Neuronal stem cell (in vitro differentiated cells): ENCODE measurements at regions not wholly inside any gene's neighbourhood (a gene's known extent, or its start where the extent isn't known, plus 50 kb on each side); places are given as distances from the start of the nearest gene placed in this dataset.

ENCODE experiments used
- DNase-seq: peaks from one replicate; pipeline ENCODE4 v3.0.0-alpha.2; 2013; ENCODE audit warnings: low spot score
- H2AFZ ChIP-seq: one replicate; pipeline ENCODE4 v1.6.1; 2013; ENCODE audit warnings: mild to moderate bottlenecking, low read length, inconsistent platforms
- H2AK5ac ChIP-seq: 2 replicates; pipeline ENCODE4 v1.6.1; 2013; ENCODE audit warnings: low read depth, mild to moderate bottlenecking, inconsistent platforms, low read length, moderate library complexity, mixed read lengths
- H2BK120ac ChIP-seq: 2 replicates; pipeline ENCODE4 v1.6.1; 2013; ENCODE audit warnings: low read depth, mild to moderate bottlenecking, inconsistent platforms, low read length, moderate library complexity, mixed read lengths
- H2BK12ac ChIP-seq: one replicate; pipeline ENCODE4 v1.6.1; 2013; ENCODE audit warnings: low read length, inconsistent platforms
- H2BK15ac ChIP-seq: 2 replicates; pipeline ENCODE4 v1.6.1; 2013; ENCODE audit warnings: mild to moderate bottlenecking, low read length, inconsistent platforms, mixed read lengths
- H2BK5ac ChIP-seq: one replicate; pipeline ENCODE4 v1.6.1; 2013; ENCODE audit warnings: inconsistent platforms, mild to moderate bottlenecking, low read length, moderate library complexity
- H3K14ac ChIP-seq: one replicate; pipeline ENCODE4 v1.6.1; 2013; ENCODE audit warnings: low read length, inconsistent platforms
- H3K18ac ChIP-seq: 2 replicates; pipeline ENCODE4 v1.6.1; 2013; ENCODE audit warnings: low read length, inconsistent platforms
- H3K23ac ChIP-seq: 2 replicates; pipeline ENCODE4 v1.6.1; 2013; ENCODE audit warnings: low read depth, mild to moderate bottlenecking, mixed read lengths, low read length, inconsistent platforms; ENCODE audit not compliant: poor library complexity
- H3K27ac ChIP-seq: replicated peaks from 3 replicates; pipeline ENCODE4 v1.5.1; 2013; ENCODE audit warnings: low read length, inconsistent platforms
- H3K27me3 ChIP-seq, 3 experiments: 2 replicates each; pipeline ENCODE4 v1.6.1; 2013; ENCODE audit warnings: low read length in 3 of 3, mild to moderate bottlenecking in 2 of 3, inconsistent platforms in 1 of 3, low read depth in 1 of 3, mixed read lengths in 1 of 3, moderate library complexity in 1 of 3; ENCODE audit not compliant: control insufficient read depth in 3 of 3, insufficient read depth in 3 of 3
- H3K36me3 ChIP-seq, 2 donors: replicated peaks in 1 of 2; 2 replicates each; pipeline ENCODE4 v1.6.1; 2013; ENCODE audit warnings: low read length in 2 of 2; ENCODE audit not compliant: control insufficient read depth in 2 of 2, insufficient read depth in 2 of 2
- H3K4ac ChIP-seq: 2 replicates; pipeline ENCODE4 v1.6.1; 2013; ENCODE audit warnings: inconsistent platforms, mild to moderate bottlenecking, low read length, moderate library complexity
- H3K4me1 ChIP-seq, 2 donors: 1 replicate in 1 of 2; 2 replicates in 1 of 2; pipeline ENCODE4 v1.6.1; 2013; ENCODE audit warnings: low read length in 2 of 2, low read depth in 1 of 2; ENCODE audit not compliant: control insufficient read depth in 2 of 2, insufficient read depth in 1 of 2
- H3K4me2 ChIP-seq: one replicate; pipeline ENCODE4 v1.6.1; 2013; ENCODE audit warnings: mild to moderate bottlenecking, low read length, inconsistent platforms; ENCODE audit not compliant: insufficient read depth, poor library complexity, severe bottlenecking
- H3K4me3 ChIP-seq, 2 donors: 2 replicates each; pipeline ENCODE4 v1.5.1; 2013; ENCODE audit warnings: low read length in 2 of 2, mild to moderate bottlenecking in 2 of 2, inconsistent platforms in 1 of 2, moderate library complexity in 1 of 2
- H3K79me1 ChIP-seq: one replicate; pipeline ENCODE4 v1.6.1; 2013; ENCODE audit warnings: low read depth, mild to moderate bottlenecking, inconsistent platforms, low read length, moderate library complexity
- H3K9ac ChIP-seq: one replicate; pipeline ENCODE4 v1.6.1; 2013; ENCODE audit warnings: mild to moderate bottlenecking, low read depth, low read length, inconsistent platforms; ENCODE audit not compliant: poor library complexity
- H3K9me3 ChIP-seq, 2 donors: replicated peaks in 1 of 2; 2 replicates each; pipeline versions ENCODE3 to v1.6.1; 2013; ENCODE audit warnings: low read length in 2 of 2, mild to moderate bottlenecking in 2 of 2, inconsistent platforms in 1 of 2, low read depth in 1 of 2, mixed read lengths in 1 of 2, moderate library complexity in 1 of 2; ENCODE audit not compliant: control insufficient read depth in 2 of 2, insufficient read depth in 1 of 2
- H4K8ac ChIP-seq: one replicate; pipeline ENCODE4 v1.6.1; 2013; ENCODE audit warnings: low read depth, mild to moderate bottlenecking, inconsistent platforms, low read length, moderate library complexity
- H4K91ac ChIP-seq: one replicate; pipeline ENCODE4 v1.6.1; 2013; ENCODE audit warnings: low read length, low read depth, mild to moderate bottlenecking, inconsistent platforms; ENCODE audit not compliant: poor library complexity
- WGBS, 2 donors: extraction: QIAGEN DNeasy Blood & Tissue Kit; methylation state at CpG; one replicate each; pipeline ENCODE4 v1.1.7; 2013; ENCODE audit warnings: missing lambda C conversion rate in 2 of 2, mixed read lengths in 1 of 2; ENCODE audit not compliant: insufficient read length in 2 of 2, insufficient replicate concordance in 1 of 2; ENCODE audit errors: extremely low coverage in 2 of 2; 5-methylcytosine and 5-hydroxymethylcytosine counted together

- H3K27me3 ChIP-seq, result no peaks in the 10 kb centered on the region
- H2BK5ac ChIP-seq, result no peak overlapping the region
- H3K79me1 ChIP-seq, result no peaks in the 10 kb centered on the region
- no peak for DNase-seq
- H3K36me3 ChIP-seq, result no peaks in the 10 kb centered on the region
- no peak overlapping the region for H3K4me2 ChIP-seq
- H2AK5ac ChIP-seq, result no peak overlapping the region
- H3K4me3 ChIP-seq, result no peak overlapping the region
- no peak overlapping the region for H4K91ac ChIP-seq
- no peak overlapping the region for H3K4ac ChIP-seq
- no peak overlapping the region for H3K23ac ChIP-seq
- H3K14ac ChIP-seq, result no peak overlapping the region
- H2BK15ac ChIP-seq, result no peak overlapping the region
- no peak overlapping the region for H3K27ac ChIP-seq
- no peaks in the 10 kb centered on the region for H3K9me3 ChIP-seq
- peaks cover 0 to 5% of the 10 kb centered on the region in 2 donors for H3K4me1 ChIP-seq
- no peak overlapping the region for H2BK120ac ChIP-seq
- H2AFZ ChIP-seq, result no peak overlapping the region
- WGBS, 2 donors, result no CpG with 5 or more reads among the region's 1 CpG
- no peak overlapping the region for H3K18ac ChIP-seq
- H2BK12ac ChIP-seq, result no peak overlapping the region
- H4K8ac ChIP-seq, result no peak overlapping the region
- H3K9ac ChIP-seq, result no peak overlapping the region
These were observed 118.1 kb upstream of the SLC38A2 start for GRCh38 chr12:46490635-46491034.

GRCh38 chr12:46489951-46490388 lies 117.4 kb upstream of the SLC38A2 start:
- Histone ChIP-seq H2AFZ (no peak overlapping the region), H3K4ac (no peak overlapping the region), H3K9ac (no peak overlapping the region), H3K4me1 (peaks cover 0 to 5% of the 10 kb centered on the region in 2 donors), H3K79me1 (no peaks in the 10 kb centered on the region), H3K36me3 (no peaks in the 10 kb centered on the region), H3K23ac (no peak overlapping the region), H3K4me3 (no peak overlapping the region), H3K27ac (no peak overlapping the region), H2AK5ac (no peak overlapping the region), H4K91ac (no peak overlapping the region), H3K14ac (no peak overlapping the region), H2BK120ac (no peak overlapping the region), H3K27me3 (no peaks in the 10 kb centered on the region), H4K8ac (no peak overlapping the region), H3K18ac (no peak overlapping the region), H3K9me3 (no peaks in the 10 kb centered on the region), H2BK15ac (no peak overlapping the region), H2BK5ac (no peak overlapping the region), H2BK12ac (no peak overlapping the region), H3K4me2 (no peak overlapping the region)
- no peak for DNase-seq
- WGBS, 2 donors, result no CpG with 5 or more reads among the region's 5 CpGs

DNA sequence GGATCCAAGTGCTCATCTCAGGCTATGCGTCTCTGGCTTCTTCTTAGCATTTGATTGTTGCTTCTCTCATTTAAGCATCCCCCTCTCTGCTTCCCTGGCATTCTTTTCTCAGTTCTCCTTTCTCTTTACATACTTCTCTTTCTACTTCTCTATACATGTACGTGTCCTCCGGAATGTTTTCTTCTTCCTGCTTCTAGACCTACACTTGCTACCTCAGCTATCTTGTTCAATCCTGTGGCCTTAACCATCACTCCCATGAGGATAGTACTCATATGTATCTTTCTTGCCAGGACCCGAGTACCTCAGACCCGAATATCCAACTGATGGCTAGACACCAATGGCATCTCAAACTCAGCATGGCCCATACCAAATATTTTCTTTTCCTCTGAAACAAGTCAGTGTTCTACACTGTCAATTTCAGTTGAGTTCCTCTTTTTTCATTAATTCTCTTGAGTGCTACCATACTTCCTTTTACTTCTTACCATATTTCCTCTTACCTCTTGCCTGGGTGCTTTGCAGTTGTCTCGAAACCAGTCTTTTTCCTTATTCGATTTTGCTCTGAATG lies 115.1 kb upstream of the SLC38A2 start:
- Histone ChIP-seq H3K4me3 (no peak overlapping the region), H2BK5ac (no peak overlapping the region), H2AK5ac (no peak overlapping the region), H3K27ac (no peak overlapping the region), H3K4ac (no peak overlapping the region), H3K14ac (no peak overlapping the region), H2BK12ac (no peak overlapping the region), H2BK15ac (no peak overlapping the region), H3K79me1 (no peaks in the 10 kb centered on the region), H3K9me3 (no peaks in the 10 kb centered on the region), H3K18ac (no peak overlapping the region), H2BK120ac (no peak overlapping the region), H3K23ac (no peak overlapping the region), H3K4me2 (no peak overlapping the region), H4K8ac (no peak overlapping the region), H3K36me3 (no peaks in the 10 kb centered on the region), H2AFZ (no peak overlapping the region), H3K27me3 (no peaks in the 10 kb centered on the region), H3K4me1 (peaks cover 0 to 2% of the 10 kb centered on the region in 2 donors), H4K91ac (no peak overlapping the region), H3K9ac (no peak overlapping the region)
- DNase-seq, result no peak
- no CpG with 5 or more reads among the region's 7 CpGs for WGBS, 2 donors

- H3K18ac ChIP-seq, result no peak overlapping the region
- no peak overlapping the region for H3K14ac ChIP-seq
- no peak overlapping the region for H2BK15ac ChIP-seq
- no peaks in the 10 kb centered on the region for H3K27me3 ChIP-seq
- no peak overlapping the region for H2BK120ac ChIP-seq
- H2BK12ac ChIP-seq, result no peak overlapping the region
- no peak overlapping the region for H4K8ac ChIP-seq
- peaks cover 0 to 4% of the 10 kb centered on the region in 2 donors for H3K4me1 ChIP-seq
- no peak overlapping the region for H2AFZ ChIP-seq
- H3K27ac ChIP-seq, result no peak overlapping the region
- no peak overlapping the region for H3K4ac ChIP-seq
- no peak for DNase-seq
- H2AK5ac ChIP-seq, result no peak overlapping the region
- H4K91ac ChIP-seq, result no peak overlapping the region
- no peaks in the 10 kb centered on the region for H3K79me1 ChIP-seq
- no peak overlapping the region for H3K9ac ChIP-seq
- H3K4me3 ChIP-seq, result no peak overlapping the region
- H2BK5ac ChIP-seq, result no peak overlapping the region
- H3K4me2 ChIP-seq, result no peak overlapping the region
- no peaks in the 10 kb centered on the region for H3K36me3 ChIP-seq
- no peak overlapping the region for H3K23ac ChIP-seq
- no peaks in the 10 kb centered on the region for H3K9me3 ChIP-seq
These were observed 114.0 kb upstream of the SLC38A2 start for GRCh38 chr12:46486588-46486987.
